HG02885 (cell line): ENCODE measurements at regions not wholly inside any gene's neighbourhood (a gene's known extent, or its start where the extent isn't known, plus 50 kb on each side); places are given as distances from the start of the nearest gene placed in this dataset.
"Not testable (repeated sequence)": the region's sequence is repeated elsewhere in the genome, so short reads cannot be mapped to it uniquely, and the experiment has no call there.

Experiments used
- ATAC-seq: cut with Tn5 transposase; IDR thresholded peaks from one replicate; pipeline ENCODE4 v1.9.1; 2021; ENCODE audit warnings: mild to moderate bottlenecking; ENCODE audit not compliant: unreplicated experiment, poor library complexity

DNA sequence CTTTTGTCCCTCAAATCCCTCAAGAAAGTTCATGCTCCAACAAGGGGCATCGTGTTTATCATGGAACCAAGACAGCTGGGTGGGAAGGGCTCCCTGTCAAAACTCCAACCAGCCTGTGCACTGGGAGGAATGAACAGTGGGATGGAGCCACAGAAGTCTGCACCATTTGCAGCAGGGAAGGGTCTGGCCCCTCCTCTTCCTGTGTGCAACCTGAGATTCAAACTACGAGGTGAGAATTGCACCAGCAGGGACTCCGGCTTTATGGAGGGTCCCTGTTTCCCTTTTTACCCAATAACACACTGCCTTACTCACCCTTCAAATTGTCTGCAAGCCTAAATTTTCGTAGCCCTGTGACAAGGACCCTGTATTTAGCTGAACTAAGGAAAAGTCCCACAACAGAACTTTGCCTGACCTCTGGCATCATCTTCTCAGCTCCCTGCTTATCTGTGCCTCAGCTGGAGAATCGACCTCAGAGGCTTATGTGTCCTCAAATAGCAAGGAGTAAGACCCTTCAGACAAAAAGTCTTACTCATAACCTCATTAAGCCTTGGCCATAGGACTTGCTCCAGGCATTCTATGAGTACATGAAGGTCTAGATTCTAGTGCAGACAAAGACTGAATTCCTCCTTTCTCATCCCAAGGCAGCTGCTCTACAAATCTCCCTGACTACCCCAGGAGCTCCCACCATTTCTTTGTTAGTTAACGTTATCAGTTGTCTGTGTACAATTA, 178.3 kb upstream of the SERPINE2 start:
- no peak for ATAC-seq

GRCh38 chr2:224215611-224216010, 176.5 kb upstream of the SERPINE2 start:
- not testable (repeated sequence) for ATAC-seq

- ATAC-seq, result no peak
Observed at GRCh38 chr2:224213396-224213795, 174.3 kb upstream of the SERPINE2 start.

- ATAC-seq, result no peak
Observed at GRCh38 chr2:224211791-224212190, 172.7 kb upstream of the SERPINE2 start.

DNA sequence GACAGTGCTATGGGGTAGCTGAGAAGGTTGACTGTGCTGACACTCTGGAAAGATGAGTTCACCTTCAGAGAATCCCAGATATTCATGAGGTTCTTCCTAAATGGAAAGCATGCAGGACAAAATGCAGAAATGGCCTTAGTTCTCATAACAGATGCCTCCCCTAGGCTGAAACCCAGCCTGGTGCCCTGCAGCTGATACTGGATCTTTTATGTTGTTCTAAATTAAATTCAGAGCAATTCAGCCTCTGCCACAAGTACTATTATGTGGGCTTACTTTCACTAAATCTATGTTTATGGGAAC, 172.0 kb upstream of the SERPINE2 start:
- ATAC-seq, result no peak

- ATAC-seq, result no peak
Observed at GRCh38 chr2:224210286-224211180, 171.4 kb upstream of the SERPINE2 start.

DNA sequence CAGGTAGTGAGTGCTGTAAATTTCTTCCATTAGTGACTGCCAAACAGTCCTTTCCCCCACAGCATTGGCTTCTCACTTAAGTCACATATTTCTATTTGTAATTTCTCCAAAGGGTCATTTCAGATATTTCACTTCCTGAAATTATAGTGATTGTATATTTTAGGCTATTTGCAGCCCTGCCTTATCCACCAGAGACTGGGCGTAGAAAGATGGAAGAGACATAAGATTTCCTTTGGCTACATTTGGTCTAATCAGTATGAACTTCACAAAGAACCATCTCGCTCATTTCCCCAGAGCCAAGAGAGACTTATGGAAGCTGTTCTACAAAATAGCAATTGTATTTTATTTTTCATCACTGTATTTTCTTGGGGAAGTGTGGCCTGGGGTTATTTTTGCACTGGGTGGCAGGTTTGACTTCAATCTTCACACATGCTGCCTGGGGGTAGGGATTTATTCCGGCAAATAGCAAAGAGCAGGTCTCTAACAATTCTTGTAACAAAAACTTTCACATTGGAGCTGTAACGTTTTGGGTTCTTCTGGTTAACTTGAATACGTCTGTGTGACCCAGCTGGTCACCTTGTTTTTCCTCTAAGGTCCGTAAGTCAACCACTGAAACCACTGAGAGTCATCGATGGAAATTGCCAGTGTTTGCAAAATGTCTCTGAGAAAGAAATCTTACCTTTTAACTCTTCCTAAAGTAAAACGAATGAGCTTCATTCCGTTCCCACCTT, 170.6 kb upstream of the SERPINE2 start:
- peak; percentile 48 for ATAC-seq

DNA sequence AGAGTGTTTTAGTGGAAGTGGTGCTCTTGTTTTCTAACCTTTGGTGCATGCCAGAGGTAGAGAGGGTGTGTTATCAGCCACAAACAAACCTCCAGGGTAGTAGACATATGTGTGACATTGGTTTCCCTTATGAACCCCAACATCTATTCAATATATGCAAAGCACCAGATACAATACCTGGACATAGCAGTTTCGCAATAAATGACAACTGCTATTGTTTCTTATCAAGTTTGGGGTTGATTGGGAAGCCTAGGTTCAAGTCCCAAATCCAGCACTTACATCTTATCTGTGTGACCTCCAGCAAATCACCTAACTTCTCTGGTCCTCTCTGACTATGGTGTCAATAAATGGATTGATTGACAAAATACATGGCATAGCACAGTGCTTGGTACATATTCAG, 169.4 kb upstream of the SERPINE2 start:
- no peak for ATAC-seq

DNA sequence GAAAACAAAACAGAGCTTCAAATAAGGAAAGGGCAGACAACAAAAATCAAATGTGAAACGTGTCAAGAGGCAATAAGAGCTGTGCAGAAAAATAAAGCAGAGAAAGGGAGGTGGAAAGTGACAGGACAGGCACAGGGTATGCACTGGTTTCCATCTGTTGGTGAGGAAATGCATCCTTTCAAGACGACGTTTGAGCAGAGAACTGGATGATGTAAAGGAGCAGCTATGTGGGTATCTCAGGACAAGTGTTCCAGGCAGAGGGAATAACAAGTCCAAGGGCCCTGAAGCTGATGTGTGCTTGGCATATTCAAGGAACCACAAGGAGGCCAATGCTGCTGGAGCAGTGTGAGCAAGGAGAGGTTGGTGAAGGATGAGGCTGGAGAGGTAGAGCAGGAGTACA, 168.9 kb upstream of the SERPINE2 start:
- ATAC-seq, result no peak

DNA sequence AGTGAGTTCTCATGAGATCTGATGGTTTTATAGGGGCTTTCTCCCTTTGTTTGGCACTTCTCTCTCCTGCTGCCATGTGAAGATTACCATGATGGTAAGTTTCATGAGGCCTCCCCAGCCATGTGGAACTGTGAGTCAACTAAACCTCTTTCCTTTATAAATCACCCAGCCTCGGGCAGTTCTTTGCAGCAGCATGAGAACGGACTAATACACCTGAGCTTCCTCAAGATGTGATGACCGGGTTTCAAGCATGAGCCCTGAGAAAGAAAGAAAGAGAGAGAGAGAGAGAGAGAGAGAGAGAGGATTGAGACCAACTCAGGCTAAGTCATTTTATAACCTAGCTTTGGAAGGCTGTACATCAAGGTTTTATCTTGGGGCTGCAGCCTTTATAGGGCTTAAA, 167.7 kb upstream of the SERPINE2 start:
- no peak for ATAC-seq

- ATAC-seq, result no peak
Observed at GRCh38 chr2:224202281-224202865, 163.3 kb upstream of the SERPINE2 start.

- no peak for ATAC-seq
Observed at GRCh38 chr2:224198436-224198835, 159.3 kb upstream of the SERPINE2 start.

GRCh38 chr2:224196810-224197209, 157.7 kb upstream of the SERPINE2 start:
- ATAC-seq, result no peak

GRCh38 chr2:224195925-224196571, 157.0 kb upstream of the SERPINE2 start:
- no peak for ATAC-seq

- no peak for ATAC-seq
Observed at GRCh38 chr2:224194161-224194560, 155.1 kb upstream of the SERPINE2 start.

- no peak for ATAC-seq
Observed at GRCh38 chr2:224191465-224191864, 152.4 kb upstream of the SERPINE2 start.

- no peak for ATAC-seq
Observed at GRCh38 chr2:224190936-224191270, 151.8 kb upstream of the SERPINE2 start.

DNA sequence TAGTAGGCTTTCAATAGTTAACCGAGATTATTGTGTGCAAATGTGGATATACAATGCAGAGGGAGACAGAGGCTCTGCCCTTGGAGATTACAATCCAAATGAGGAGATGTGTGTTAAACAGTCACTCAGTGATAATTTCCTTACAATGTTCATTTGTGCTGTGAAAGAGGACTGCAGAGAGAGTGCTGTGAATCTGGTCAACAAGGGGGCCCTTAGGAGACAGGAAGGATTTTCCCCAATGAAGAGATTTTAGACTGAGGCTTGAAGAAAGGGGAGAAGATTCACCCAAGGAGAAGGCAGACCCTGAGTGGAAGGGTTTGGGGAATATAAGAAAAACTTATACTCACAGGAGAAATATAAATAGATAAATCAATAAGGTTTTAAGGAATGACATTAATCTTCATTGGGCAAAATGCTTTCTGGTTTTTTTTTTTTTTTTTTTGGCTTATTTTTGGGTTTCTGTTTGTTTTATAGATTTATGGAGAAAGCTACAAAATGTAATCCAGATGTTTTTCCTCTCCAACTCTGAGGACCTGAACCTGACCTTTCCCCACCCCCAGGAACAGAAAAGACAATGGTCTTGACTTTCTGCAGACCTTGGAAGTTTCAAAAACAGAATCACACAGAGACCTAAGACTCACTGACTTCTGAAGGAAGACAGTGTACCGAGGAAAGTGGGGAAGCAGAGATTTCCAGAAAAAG, 151.3 kb upstream of the SERPINE2 start:
- ATAC-seq, result no peak

- no peak for ATAC-seq
Observed at GRCh38 chr2:224187220-224187619, 148.1 kb upstream of the SERPINE2 start.
